Smooth muscle cell of the brain vasculature (primary cell): ENCODE measurements at regions not wholly inside any gene's neighbourhood (a gene's known extent, or its start where the extent isn't known, plus 50 kb on each side); places are given as distances from the start of the nearest gene placed in this dataset.
"Not testable (repeated sequence)": the region's sequence is repeated elsewhere in the genome, so short reads cannot be mapped to it uniquely, and the experiment has no call there.

Experiments
- DNase-seq: peaks from one replicate; pipeline ENCODE4 v3.0.0-alpha.2; 2012; ENCODE audit warnings: low read depth, low spot score

- DNase-seq: no peak
Measured at GRCh38 chr6:11427091-11427722, 110.3 kb upstream of the TMEM170B start.

DNA sequence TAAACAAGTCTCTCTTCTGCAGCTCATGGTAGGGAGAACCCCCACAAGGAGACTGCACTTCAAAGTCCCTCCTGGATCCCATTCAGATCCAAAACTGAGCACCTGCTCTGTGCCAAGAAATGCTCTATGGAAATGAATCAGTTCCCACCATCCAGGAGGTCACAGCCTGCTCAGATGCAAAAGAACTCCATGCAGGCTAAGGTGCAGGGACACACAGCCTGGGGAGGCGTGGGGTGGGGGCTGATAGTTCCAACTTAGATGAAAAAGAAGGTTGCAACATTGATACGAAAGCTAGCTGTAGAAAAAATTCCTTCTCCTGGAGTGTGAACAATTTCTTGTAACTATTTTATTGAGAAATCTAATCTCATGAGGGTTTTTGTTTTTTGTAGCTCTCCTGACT, 111.0 kb upstream of the TMEM170B start:
- DNase-seq: no peak

- no peak for DNase-seq
Measured at GRCh38 chr6:11425876-11426275, 111.7 kb upstream of the TMEM170B start.

GRCh38 chr6:11425431-11425871, 112.1 kb upstream of the TMEM170B start:
- DNase-seq: no peak

DNA sequence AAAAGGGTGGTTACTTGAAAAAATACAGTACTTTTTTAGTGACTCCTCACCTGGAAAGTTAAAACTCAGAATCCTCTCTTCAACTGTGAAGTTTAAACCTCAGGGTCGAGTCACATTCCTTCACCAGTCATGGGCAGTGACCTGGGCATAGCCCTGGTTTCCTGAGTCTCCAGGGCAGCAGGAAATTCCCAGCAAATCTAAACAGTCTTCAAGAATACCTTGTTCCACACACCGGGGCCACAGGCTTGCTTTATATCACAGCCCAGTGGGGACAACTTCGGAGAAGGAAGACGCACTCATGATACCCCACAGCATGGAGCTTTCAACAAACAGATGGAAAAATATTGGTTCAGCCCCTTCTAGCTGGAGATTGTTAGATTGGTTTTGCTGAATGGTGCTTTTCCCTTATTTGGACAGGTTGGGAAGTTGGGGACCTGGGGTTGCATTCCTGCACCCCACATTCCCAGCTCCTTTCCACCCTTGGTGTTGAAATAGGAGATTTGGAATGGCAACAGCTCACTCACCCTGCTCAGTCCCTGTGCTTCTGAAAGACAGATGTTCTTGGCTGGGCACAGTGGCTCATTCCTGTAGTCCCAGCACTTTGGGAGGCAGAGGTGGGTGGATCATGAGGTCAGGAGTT, 113.0 kb upstream of the TMEM170B start:
- no peak for DNase-seq

DNA sequence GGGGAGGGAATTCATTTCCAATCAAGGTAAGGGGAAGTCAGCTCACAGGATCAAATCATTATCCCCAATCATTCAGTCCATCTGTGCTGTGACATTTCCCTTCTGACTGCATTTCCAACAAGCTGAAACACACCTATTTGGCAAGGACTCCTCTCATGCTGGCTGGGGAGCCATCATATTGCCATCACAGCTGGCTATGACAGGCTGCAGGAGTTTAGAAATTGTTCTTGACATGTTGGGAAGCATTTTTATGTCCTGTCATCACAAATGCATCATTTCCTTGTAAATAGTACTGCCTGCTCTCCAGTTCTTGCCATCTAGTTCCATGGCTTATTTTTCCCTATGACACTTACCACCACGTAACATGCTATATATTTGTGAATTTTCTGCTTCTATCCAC, 113.9 kb upstream of the TMEM170B start:
- no peak for DNase-seq

DNA sequence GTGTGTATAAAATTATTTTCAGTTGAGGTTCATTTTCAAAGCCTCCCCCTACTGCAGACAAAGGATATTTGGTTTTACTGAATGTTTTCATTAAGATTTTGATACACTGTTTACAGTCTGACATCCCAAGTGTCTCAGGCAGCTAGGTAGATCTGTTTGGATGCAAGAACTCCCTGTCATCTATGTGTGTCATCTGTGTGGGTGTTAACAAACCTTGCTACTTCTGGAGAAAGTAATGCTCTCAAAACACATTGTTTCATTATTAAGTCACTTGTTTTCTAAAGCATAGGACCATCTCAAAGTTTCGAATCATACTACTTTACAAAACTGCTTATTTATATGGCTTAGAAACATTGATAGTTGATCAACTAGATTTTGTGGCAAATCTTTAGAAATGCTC, 114.5 kb upstream of the TMEM170B start:
- no peak for DNase-seq

- no peak for DNase-seq
Measured at GRCh38 chr6:11419763-11420453, 117.6 kb upstream of the TMEM170B start.

GRCh38 chr6:11418290-11418905, 119.2 kb upstream of the TMEM170B start:
- DNase-seq: no peak

GRCh38 chr6:11416936-11417576, 120.5 kb upstream of the TMEM170B start:
- DNase-seq: no peak

GRCh38 chr6:11416099-11416935, 121.2 kb upstream of the TMEM170B start:
- not testable (repeated sequence) for DNase-seq

GRCh38 chr6:11415557-11415956, 122.0 kb upstream of the TMEM170B start:
- no peak for DNase-seq

GRCh38 chr6:11414176-11414963, 123.2 kb upstream of the TMEM170B start:
- DNase-seq: no peak

DNA sequence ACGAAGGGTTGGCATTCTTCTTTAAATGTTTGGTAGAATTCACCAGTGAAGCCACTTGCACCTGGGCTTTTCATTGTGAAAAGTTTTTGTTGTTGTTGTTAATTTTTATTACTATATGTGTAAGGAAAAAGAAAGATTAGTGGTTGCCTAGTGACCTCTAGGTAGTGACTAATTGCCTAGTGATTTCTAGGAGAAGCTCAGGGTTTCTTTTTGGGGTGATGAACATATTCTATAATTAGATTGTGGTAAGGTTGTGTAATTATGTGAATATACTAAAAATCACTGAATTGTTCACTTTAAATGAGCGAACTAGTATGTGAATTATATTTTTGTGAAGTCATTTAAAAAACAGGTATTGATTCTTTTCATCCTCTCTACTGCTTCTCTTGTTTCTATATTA, 123.8 kb upstream of the TMEM170B start:
- DNase-seq: no peak

DNA sequence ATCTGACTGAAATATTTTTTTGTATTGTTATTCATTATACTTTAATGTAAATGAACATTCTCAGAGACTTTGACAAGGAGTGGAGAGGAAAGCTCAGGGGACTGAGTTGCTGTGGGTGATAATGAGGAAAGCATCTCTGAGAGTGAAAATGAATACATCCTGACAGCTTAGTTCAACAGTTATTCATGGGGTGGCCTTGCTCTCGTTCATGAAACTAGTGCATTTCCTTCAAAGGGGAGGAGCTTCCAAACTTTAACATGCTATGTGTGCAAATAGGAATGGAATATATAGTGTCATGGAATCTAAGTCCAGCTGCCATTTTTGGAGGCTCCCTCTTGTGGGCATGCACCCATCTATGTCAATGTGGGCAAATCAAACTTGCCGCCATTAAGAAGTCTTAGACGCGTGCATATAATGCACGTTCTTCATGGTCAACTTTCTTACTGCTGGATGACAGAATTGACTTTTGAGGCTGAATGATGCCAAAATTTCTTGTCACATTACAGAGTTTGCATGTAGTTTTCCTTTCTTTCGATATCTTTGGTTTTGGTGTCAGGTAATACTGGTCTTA, 124.3 kb upstream of the TMEM170B start:
- DNase-seq: no peak

DNA sequence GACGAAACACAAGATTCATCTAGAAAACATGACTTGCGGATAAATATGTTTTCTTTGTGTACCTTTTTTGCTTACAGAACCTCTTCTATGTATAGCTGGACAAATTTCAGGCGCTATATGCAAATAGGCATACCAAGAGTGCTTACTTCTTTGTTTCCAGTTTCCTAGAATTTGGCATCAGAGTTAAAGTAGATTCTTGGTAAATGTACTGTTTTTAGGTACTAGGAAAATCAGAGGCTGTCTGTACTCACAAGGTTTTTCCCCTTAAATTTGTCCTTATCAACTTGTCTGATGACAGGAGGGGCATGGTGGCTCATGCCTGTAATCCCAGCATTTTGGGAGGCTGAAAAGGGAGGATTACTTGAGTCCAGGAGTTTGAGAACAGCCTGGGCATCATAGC, 124.9 kb upstream of the TMEM170B start:
- no peak for DNase-seq

DNA sequence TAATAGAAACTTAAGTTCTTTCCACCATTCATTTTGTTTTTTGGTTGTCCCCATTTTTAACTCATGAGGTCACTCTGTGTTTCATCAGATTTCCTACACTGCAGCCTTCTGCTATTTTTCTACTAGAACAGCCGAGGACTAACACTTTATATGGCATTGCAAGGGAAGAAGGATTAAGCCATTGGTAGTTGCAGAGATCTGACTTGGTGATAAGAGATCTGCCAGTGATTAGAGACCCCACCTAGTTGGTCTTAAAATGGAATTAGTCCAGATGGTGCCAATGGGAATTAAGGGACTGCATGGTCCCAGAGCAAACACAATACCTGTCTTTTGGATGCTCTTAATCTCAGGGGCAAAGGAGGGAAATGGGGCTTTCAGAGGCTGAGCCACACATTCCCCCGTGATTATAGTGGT, 125.5 kb upstream of the TMEM170B start:
- no peak for DNase-seq

GRCh38 chr6:11411593-11411992, 126.0 kb upstream of the TMEM170B start:
- DNase-seq: no peak

DNA sequence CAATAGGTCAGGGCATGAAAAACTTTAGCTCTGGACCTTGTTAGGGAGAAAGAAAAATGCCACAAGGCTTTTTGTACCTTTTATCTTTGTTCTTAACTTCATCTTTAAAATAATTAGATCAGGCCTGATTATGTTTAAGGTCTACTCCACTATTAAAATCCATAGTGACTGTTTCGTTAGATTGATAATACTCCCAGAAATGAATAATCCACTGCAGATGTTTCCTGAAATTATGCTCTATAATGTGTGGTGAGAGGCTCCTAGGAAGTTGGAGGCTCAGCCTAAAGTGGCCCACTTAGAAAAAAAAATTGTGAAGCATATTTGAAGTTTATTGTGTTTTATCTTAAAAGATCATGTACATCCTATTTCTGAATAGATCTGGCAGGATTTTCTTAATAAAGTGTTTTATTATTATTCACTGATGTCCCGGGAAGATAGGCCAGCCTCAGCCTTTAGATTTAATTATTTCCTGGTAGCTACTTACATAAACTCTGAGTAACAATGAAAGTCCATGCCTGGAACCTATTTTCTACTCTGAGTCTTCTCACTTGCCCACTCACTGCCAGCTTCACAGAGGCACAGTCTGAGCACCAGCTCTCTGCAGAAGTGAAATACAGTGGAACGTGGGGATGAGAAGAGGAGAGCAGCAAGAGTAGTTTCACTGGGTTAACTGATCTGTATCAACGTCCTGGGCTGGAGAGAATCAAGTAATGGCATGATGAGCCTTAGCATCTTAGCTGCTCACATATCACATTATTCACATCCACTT, 126.8 kb upstream of the TMEM170B start:
- DNase-seq: no peak
